Activated T-helper 2 cell treated with anti-CD3 and anti-CD28 coated beads, Interferon-gamma antibody, Interleukin-2, Interleukin-4, amounts not matched to agents 10 μg/mL and 5 μg/mL and 100 μg/mL, durations not matched to agents 14 hours and 24 hours and 36 hours (primary cell): ENCODE measurements at regions not wholly inside any gene's neighbourhood (a gene's known extent, or its start where the extent isn't known, plus 50 kb on each side); places are given as distances from the start of the nearest gene placed in this dataset.

Experiments
- DNase-seq: peaks from one replicate; pipeline ENCODE4 v3.0.0; 2021; ENCODE audit warnings: low spot score
- H3K27ac Mint-ChIP-seq: one replicate; pipeline ENCODE4 v1.8.0; 2021; ENCODE audit warnings: mixed read lengths
- H3K27me3 Mint-ChIP-seq: one replicate; pipeline ENCODE4 v1.8.0; 2021; ENCODE audit warnings: low read depth, mixed read lengths
- H3K36me3 Mint-ChIP-seq: one replicate; pipeline ENCODE4 v1.8.0; 2021; ENCODE audit warnings: low read depth, mixed read lengths
- H3K4me1 Mint-ChIP-seq: one replicate; pipeline ENCODE4 v1.8.0; 2021; ENCODE audit warnings: low read depth, mixed read lengths
- H3K4me3 Mint-ChIP-seq: one replicate; pipeline ENCODE4 v1.8.0; 2021; ENCODE audit warnings: low read depth, mild to moderate bottlenecking, moderate library complexity, mixed read lengths
- H3K9me3 Mint-ChIP-seq: one replicate; pipeline ENCODE4 v1.8.0; 2021; ENCODE audit warnings: mixed read lengths
- intact Hi-C: fragments of 100-400 bp; cut with micrococcal nuclease; formaldehyde crosslinking; loops from one replicate; pipeline ENCODE4 v1.15.1; 2023

GRCh38 chr4:141499261-141499853 is 137.0 kb upstream of the IL15 start:
- no peak overlapping the region for H3K27ac Mint-ChIP-seq
- H3K36me3 Mint-ChIP-seq = no peaks in the 10 kb centered on the region
- H3K4me3 Mint-ChIP-seq = no peak overlapping the region
- no peak for DNase-seq
- H3K9me3 Mint-ChIP-seq = no peaks in the 10 kb centered on the region
- H3K4me1 Mint-ChIP-seq = no peaks in the 10 kb centered on the region
- intact Hi-C loops = no loop called here
- H3K27me3 Mint-ChIP-seq = no peaks in the 10 kb centered on the region

- H3K4me1 Mint-ChIP-seq = no peaks in the 10 kb centered on the region
- no peaks in the 10 kb centered on the region for H3K9me3 Mint-ChIP-seq
- H3K36me3 Mint-ChIP-seq = no peaks in the 10 kb centered on the region
- H3K27ac Mint-ChIP-seq = no peak overlapping the region
- no peaks in the 10 kb centered on the region for H3K27me3 Mint-ChIP-seq
- DNase-seq = no peak
- intact Hi-C loops = no loop called here
- H3K4me3 Mint-ChIP-seq = no peak overlapping the region
Measured at GRCh38 chr4:141501395-141501794, 135.0 kb upstream of the IL15 start.

GRCh38 chr4:141501931-141502330 is 134.5 kb upstream of the IL15 start:
- no peak overlapping the region for H3K4me3 Mint-ChIP-seq
- no peaks in the 10 kb centered on the region for H3K36me3 Mint-ChIP-seq
- H3K27ac Mint-ChIP-seq = no peak overlapping the region
- H3K27me3 Mint-ChIP-seq = no peaks in the 10 kb centered on the region
- intact Hi-C loops = no loop called here
- DNase-seq = no peak
- H3K9me3 Mint-ChIP-seq = no peaks in the 10 kb centered on the region
- H3K4me1 Mint-ChIP-seq = no peaks in the 10 kb centered on the region

- Mint-ChIP-seq H3K4me1 (no peaks in the 10 kb centered on the region), H3K27me3 (no peaks in the 10 kb centered on the region), H3K9me3 (no peaks in the 10 kb centered on the region), H3K27ac (no peak overlapping the region), H3K4me3 (no peak overlapping the region), H3K36me3 (no peaks in the 10 kb centered on the region)
- DNase-seq = no peak
- intact Hi-C loops = no loop called here
Measured at GRCh38 chr4:141502755-141503154, 133.6 kb upstream of the IL15 start.

- Mint-ChIP-seq H3K4me3 (no peak overlapping the region), H3K27me3 (no peaks in the 10 kb centered on the region), H3K9me3 (no peaks in the 10 kb centered on the region), H3K27ac (no peak overlapping the region), H3K4me1 (no peaks in the 10 kb centered on the region), H3K36me3 (no peaks in the 10 kb centered on the region)
- no peak for DNase-seq
- intact Hi-C loops = no loop called here
Measured at GRCh38 chr4:141503260-141503659, 133.1 kb upstream of the IL15 start.

- H3K36me3 Mint-ChIP-seq = no peaks in the 10 kb centered on the region
- H3K4me3 Mint-ChIP-seq = no peak overlapping the region
- H3K9me3 Mint-ChIP-seq = peaks cover 2% of the 10 kb centered on the region
- H3K27me3 Mint-ChIP-seq = no peaks in the 10 kb centered on the region
- H3K4me1 Mint-ChIP-seq = no peaks in the 10 kb centered on the region
- DNase-seq = no peak
- intact Hi-C loops = no loop called here
- no peak overlapping the region for H3K27ac Mint-ChIP-seq
Measured at GRCh38 chr4:141511055-141511454, 125.3 kb upstream of the IL15 start.

- Mint-ChIP-seq H3K36me3 (no peaks in the 10 kb centered on the region), H3K4me1 (no peaks in the 10 kb centered on the region), H3K9me3 (peaks cover 2% of the 10 kb centered on the region), H3K4me3 (no peak overlapping the region), H3K27me3 (no peaks in the 10 kb centered on the region), H3K27ac (no peak overlapping the region)
- intact Hi-C loops = no loop called here
- DNase-seq = no peak
Measured at GRCh38 chr4:141513866-141514265, 122.5 kb upstream of the IL15 start.

- no peaks in the 10 kb centered on the region for H3K9me3 Mint-ChIP-seq
- no peaks in the 10 kb centered on the region for H3K27me3 Mint-ChIP-seq
- no peaks in the 10 kb centered on the region for H3K4me1 Mint-ChIP-seq
- DNase-seq = no peak
- no peaks in the 10 kb centered on the region for H3K36me3 Mint-ChIP-seq
- no peak overlapping the region for H3K4me3 Mint-ChIP-seq
- intact Hi-C loops = no loop called here
- H3K27ac Mint-ChIP-seq = no peak overlapping the region
Measured at GRCh38 chr4:141518222-141518621, 118.2 kb upstream of the IL15 start.

- Mint-ChIP-seq H3K4me3 (no peak overlapping the region), H3K9me3 (no peaks in the 10 kb centered on the region)
Measured at GRCh38 chr4:141524116-141524515, 112.3 kb upstream of the IL15 start.

GRCh38 chr4:141524841-141525240 is 111.5 kb upstream of the IL15 start:
- H3K27me3 Mint-ChIP-seq = no peaks in the 10 kb centered on the region
- no peaks in the 10 kb centered on the region for H3K9me3 Mint-ChIP-seq
- H3K4me3 Mint-ChIP-seq = no peak overlapping the region
- no peak for DNase-seq
- no peaks in the 10 kb centered on the region for H3K36me3 Mint-ChIP-seq
- H3K27ac Mint-ChIP-seq = no peak overlapping the region
- no peaks in the 10 kb centered on the region for H3K4me1 Mint-ChIP-seq
- intact Hi-C loops = no loop called here

More at GRCh38 chr4:141524116-141524515, 112.3 kb upstream of the IL15 start:
- Mint-ChIP-seq H3K4me1 (no peaks in the 10 kb centered on the region), H3K36me3 (no peaks in the 10 kb centered on the region), H3K27me3 (no peaks in the 10 kb centered on the region), H3K27ac (no peak overlapping the region)
- no peak for DNase-seq
- intact Hi-C loops = no loop called here

GRCh38 chr4:141530627-141531026 is 105.8 kb upstream of the IL15 start:
- Mint-ChIP-seq H3K36me3 (no peaks in the 10 kb centered on the region), H3K4me3 (no peak overlapping the region), H3K27me3 (no peaks in the 10 kb centered on the region), H3K9me3 (no peaks in the 10 kb centered on the region), H3K27ac (no peak overlapping the region), H3K4me1 (no peaks in the 10 kb centered on the region)
- intact Hi-C loops = no loop called here
- no peak for DNase-seq

GRCh38 chr4:141534985-141535384 is 101.4 kb upstream of the IL15 start:
- Mint-ChIP-seq H3K27ac (no peak overlapping the region), H3K4me3 (no peak overlapping the region), H3K36me3 (no peaks in the 10 kb centered on the region), H3K27me3 (no peaks in the 10 kb centered on the region), H3K4me1 (no peaks in the 10 kb centered on the region), H3K9me3 (peaks cover 12% of the 10 kb centered on the region)
- no peak for DNase-seq
- intact Hi-C loops = no loop called here

GRCh38 chr4:141538001-141538400 is 98.4 kb upstream of the IL15 start:
- no peak for DNase-seq
- H3K36me3 Mint-ChIP-seq = no peaks in the 10 kb centered on the region
- H3K27ac Mint-ChIP-seq = no peak overlapping the region
- no peaks in the 10 kb centered on the region for H3K4me1 Mint-ChIP-seq
- intact Hi-C loops = no loop called here
- H3K9me3 Mint-ChIP-seq = peaks cover 12% of the 10 kb centered on the region
- no peak overlapping the region for H3K4me3 Mint-ChIP-seq
- H3K27me3 Mint-ChIP-seq = no peaks in the 10 kb centered on the region

- Mint-ChIP-seq H3K4me1 (no peaks in the 10 kb centered on the region), H3K36me3 (no peaks in the 10 kb centered on the region), H3K4me3 (no peak overlapping the region), H3K9me3 (peaks cover 12% of the 10 kb centered on the region), H3K27me3 (no peaks in the 10 kb centered on the region), H3K27ac (no peak overlapping the region)
- intact Hi-C loops = no loop called here
- no peak for DNase-seq
Measured at GRCh38 chr4:141540643-141541042, 95.7 kb upstream of the IL15 start.
